Adrenal gland (tissue), 9 donors: ENCODE measurements at regions not wholly inside any gene's neighbourhood (a gene's known extent, or its start where the extent isn't known, plus 50 kb on each side); places are given as distances from the start of the nearest gene placed in this dataset.

Experiments used
- DNase-seq, 7 donors: peaks; one replicate each; pipeline ENCODE4 v3.0.0-alpha.2; 2019 to 2020
- H3K27ac ChIP-seq, 5 donors: fragments of 200-600 bp; sonication (generic) in 4 of 5; 1 replicate in 3 of 5; 2 replicates in 2 of 5; pipeline versions ENCODE4 v1.5.1 to v1.8.0; 2016 to 2020; ENCODE audit warnings: mild to moderate bottlenecking in 1 of 5
- H3K27me3 ChIP-seq: fragments of 200-600 bp; 2 replicates; pipeline ENCODE4 v1.8.0; 2021
- H3K36me3 ChIP-seq, 2 donors: fragments of 200-600 bp; replicated peaks in 1 of 2; 1 replicate in 1 of 2; 2 replicates in 1 of 2; pipeline versions ENCODE4 v1.5.1 to v1.8.0; 2018 to 2022
- H3K4me1 ChIP-seq, 2 donors: fragments of 200-600 bp; replicated peaks in 1 of 2; 1 replicate in 1 of 2; 2 replicates in 1 of 2; pipeline versions ENCODE4 v1.5.1 to v1.8.0; 2018 to 2021
- H3K4me3 ChIP-seq, 4 donors: fragments of 200-600 bp; sonication (generic) in 3 of 4; one replicate each; pipeline ENCODE4 v1.5.1; 2016 to 2018
- H3K9me3 ChIP-seq, 3 donors: fragments of 200-600 bp; sonication (generic) in 1 of 3; replicated peaks in 1 of 3; 1 replicate in 2 of 3; 2 replicates in 1 of 3; pipeline versions ENCODE4 v1.5.1 to v1.8.0; 2016 to 2021
- CTCF ChIP-seq, 6 experiments: fragments of 450-650 bp in 4 of 6; fragments of 200-600 bp in 2 of 6; sonication (generic) in 1 of 6; IDR thresholded peaks; 1 replicate in 5 of 6; 2 replicates in 1 of 6; pipeline versions ENCODE4 v1.5.1 to v1.8.0; 2016 to 2021; ENCODE audit warnings: antibody characterized with exemption in 6 of 6, mild to moderate bottlenecking in 2 of 6, moderate library complexity in 1 of 6
- POLR2A ChIP-seq, 2 donors: fragments of 450-650 bp; IDR thresholded peaks; one replicate each; pipeline ENCODE4 v1.6.1; 2017; ENCODE audit warnings: antibody characterized with exemption in 2 of 2, mild to moderate bottlenecking in 2 of 2, moderate library complexity in 1 of 2
- WGBS, 4 donors: extraction: QIAGEN DNeasy Blood & Tissue Kit in 2 of 4; methylation state at CpG; one replicate each; pipeline versions ENCODE4 v1.1.5 to v1.1.7; 2013 to 2017; 5-methylcytosine and 5-hydroxymethylcytosine counted together
- intact Hi-C, 2 donors: fragments of 100-400 bp; cut with DNase I; formaldehyde crosslinking; loops; one replicate each; pipeline versions ENCODE4 v1.14.1 to v1.15.0; 2022 to 2023
- donor health status: healthy with polysubstance abuse.
- donor health status: Bipolar disorder and iron deficiency.
- donor health status: DM: yes; HTN: yes; CAD: no.
- donor health status: DM: no; HTN: no; CAD: no.
- donor health status: DM: no; HTN: no; CAD: no.

GRCh38 chr5:104198156-104198555 is 635.6 kb upstream of the NUDT12 start:
- no peaks in the 10 kb centered on the region for H3K27me3 ChIP-seq
- DNase-seq, result no peak
- no peaks in the 10 kb centered on the region for H3K4me1 ChIP-seq
- no peak for TF ChIP-seq POLR2A (IDR thresholded peaks at IDR 0.05)
- no peak overlapping the region for H3K27ac ChIP-seq
- no peak overlapping the region for H3K4me3 ChIP-seq
- no peaks in the 10 kb centered on the region for H3K9me3 ChIP-seq
- intact Hi-C loops, result no loop called here
- H3K36me3 ChIP-seq, result no peaks in the 10 kb centered on the region
- WGBS, 4 donors, result 95 to 100% (median 97%) methylated on average over 1 of the region's 1 CpG

GRCh38 chr5:104189909-104190308 is 627.3 kb upstream of the NUDT12 start:
- Histone ChIP-seq H3K4me3 (no peak overlapping the region), H3K36me3 (no peaks in the 10 kb centered on the region), H3K9me3 (no peaks in the 10 kb centered on the region), H3K4me1 (no peaks in the 10 kb centered on the region), H3K27ac (no peak overlapping the region), H3K27me3 (no peaks in the 10 kb centered on the region)
- intact Hi-C loops, result loop anchor here (10.0 kb wide), 2 partner anchors 375 to 605 kb away; no protein-coding TSS in a partner anchor
- TF ChIP-seq POLR2A (IDR thresholded peaks at IDR 0.05) (no peak), CTCF (IDR thresholded peaks at IDR 0.05) (no peak)
- DNase-seq, result no peak
- 30 to 38% (median 35%) methylated on average over 2 of the region's 2 CpGs for WGBS, 4 donors

GRCh38 chr5:104189031-104189430 is 626.4 kb upstream of the NUDT12 start:
- H3K27ac ChIP-seq, result no peak overlapping the region
- TF ChIP-seq POLR2A (IDR thresholded peaks at IDR 0.05), result no peak
- no peak for TF ChIP-seq CTCF (IDR thresholded peaks at IDR 0.05)
- H3K4me1 ChIP-seq, result no peaks in the 10 kb centered on the region
- no peaks in the 10 kb centered on the region for H3K9me3 ChIP-seq
- no peaks in the 10 kb centered on the region for H3K27me3 ChIP-seq
- no peak overlapping the region for H3K4me3 ChIP-seq
- DNase-seq, result no peak
- 75 to 85% (median 79%) methylated on average over 4 of the region's 4 CpGs for WGBS, 4 donors
- H3K36me3 ChIP-seq, result no peaks in the 10 kb centered on the region
- intact Hi-C loops, result loop anchor here (10.0 kb wide), 2 partner anchors 374 to 604 kb away; no protein-coding TSS in a partner anchor

- 91 to 100% (median 93%) methylated on average over 1 to 2 of the region's 2 CpGs; no CpG with 5 or more reads in 1 of the 4 donors for WGBS, 4 donors
Measured at GRCh38 chr5:104187656-104188055, 625.1 kb upstream of the NUDT12 start.

More at GRCh38 chr5:104187656-104188055, 625.1 kb upstream of the NUDT12 start:
- TF ChIP-seq POLR2A (IDR thresholded peaks at IDR 0.05) (no peak), CTCF (IDR thresholded peaks at IDR 0.05) (no peak)
- Histone ChIP-seq H3K4me3 (no peak overlapping the region), H3K36me3 (no peaks in the 10 kb centered on the region), H3K27me3 (no peaks in the 10 kb centered on the region), H3K27ac (no peak overlapping the region), H3K4me1 (no peaks in the 10 kb centered on the region), H3K9me3 (no peaks in the 10 kb centered on the region)
- intact Hi-C loops, result loop anchor here (10.0 kb wide), 2 partner anchors 373 to 603 kb away; no protein-coding TSS in a partner anchor
- no peak for DNase-seq
